Keratinocyte (primary cell): ENCODE measurements at regions not wholly inside any gene's neighbourhood (a gene's known extent, or its start where the extent isn't known, plus 50 kb on each side); places are given as distances from the start of the nearest gene placed in this dataset.

Source experiments
- DNase-seq: peaks from one replicate; pipeline ENCODE4 v3.0.0-alpha.2; 2011; ENCODE audit warnings: low read depth, missing footprints, low spot score
- FAIRE-seq: peaks from 2 replicates; lab custom pipeline; 2011; peaks lifted over from hg19 to GRCh38; lab: Jason Lieb, UNC
- H2AFZ ChIP-seq: 2 replicates; pipeline ENCODE4 v1.6.0; 2012; ENCODE audit warnings: low read length, control low read depth, inconsistent platforms; ENCODE audit not compliant: control insufficient read depth
- H3K27ac ChIP-seq: 2 replicates; pipeline ENCODE4 v1.5.1; 2011; ENCODE audit warnings: low read length; ENCODE audit not compliant: control insufficient read depth, insufficient read depth
- H3K27me3 ChIP-seq: 3 replicates; pipeline ENCODE4 v1.6.0; 2011; ENCODE audit warnings: low read length; ENCODE audit not compliant: control insufficient read depth, insufficient read depth; ENCODE audit errors: extremely low read depth
- H3K36me3 ChIP-seq, 2 experiments: 2 replicates in 1 of 2; 3 replicates in 1 of 2; pipeline ENCODE4 v1.5.1; 2011; ENCODE audit warnings: low read length in 2 of 2, mild to moderate bottlenecking in 1 of 2; ENCODE audit not compliant: control insufficient read depth in 2 of 2, insufficient read depth in 2 of 2; ENCODE audit errors: extremely low read depth in 1 of 2
- H3K4me1 ChIP-seq: 3 replicates; pipeline ENCODE4 v1.5.1; 2011; ENCODE audit warnings: low read length; ENCODE audit not compliant: control insufficient read depth, insufficient read depth; ENCODE audit errors: extremely low read depth
- H3K4me2 ChIP-seq: 3 replicates; pipeline ENCODE4 v1.6.0; 2011; ENCODE audit warnings: low read depth, low read length; ENCODE audit not compliant: control insufficient read depth, insufficient read depth; ENCODE audit errors: extremely low read depth
- H3K4me3 ChIP-seq, 3 experiments: fragments of 200-600 bp in 1 of 3; sonication (generic) in 1 of 3; 2 replicates in 2 of 3; 3 replicates in 1 of 3; pipeline ENCODE4 v1.5.1; 2011 to 2016; ENCODE audit warnings: low read length in 3 of 3, mild to moderate bottlenecking in 3 of 3, control low read depth in 2 of 3, inconsistent platforms in 1 of 3, low read depth in 1 of 3, mixed read lengths in 1 of 3, mixed run types in 1 of 3, moderate library complexity in 1 of 3; ENCODE audit not compliant: control insufficient read depth in 2 of 3, insufficient read depth in 2 of 3; ENCODE audit errors: extremely low read depth in 1 of 3
- H3K79me2 ChIP-seq: 2 replicates; pipeline ENCODE4 v1.6.0; 2012; ENCODE audit warnings: low read length; ENCODE audit not compliant: control insufficient read depth, insufficient read depth
- H3K9ac ChIP-seq: 3 replicates; pipeline ENCODE4 v1.6.0; 2011; ENCODE audit warnings: low read length; ENCODE audit not compliant: control insufficient read depth, insufficient read depth; ENCODE audit errors: extremely low read depth
- H3K9me1 ChIP-seq: 3 replicates; pipeline ENCODE4 v1.6.0; 2011; ENCODE audit warnings: low read length; ENCODE audit not compliant: control insufficient read depth, insufficient read depth; ENCODE audit errors: extremely low read depth
- H3K9me3 ChIP-seq: 2 replicates; pipeline ENCODE4 v1.5.1; 2012; ENCODE audit warnings: low read depth, low read length; ENCODE audit not compliant: control insufficient read depth
- H4K20me1 ChIP-seq: 3 replicates; pipeline ENCODE4 v1.6.0; 2011; ENCODE audit warnings: low read length; ENCODE audit not compliant: control insufficient read depth, insufficient read depth; ENCODE audit errors: extremely low read depth
- CTCF ChIP-seq, 3 experiments: IDR thresholded peaks in 1 of 3; conservative IDR thresholded peaks in 1 of 3; optimal IDR thresholded peaks in 1 of 3; 2 replicates in 2 of 3; 3 replicates in 1 of 3; pipeline versions ENCODE3 to v1.5.1; 2011; ENCODE audit warnings: low read length in 3 of 3, mild to moderate bottlenecking in 3 of 3, moderate library complexity in 2 of 3, control low read depth in 1 of 3, inconsistent platforms in 1 of 3; ENCODE audit not compliant: insufficient read depth in 2 of 3; ENCODE audit errors: extremely low read depth in 1 of 3
- EZH2 ChIP-seq: IDR thresholded peaks from one replicate; pipeline ENCODE4 v1.6.1; 2012; ENCODE audit warnings: inconsistent platforms, mild to moderate bottlenecking, low read length, moderate library complexity
- dilution Hi-C: fragments of 300-500 bp; cut with MboI; formaldehyde crosslinking; loops from one replicate; pipeline ENCODE4 v1.7.0; 2020; ENCODE audit warnings: low sequenced_read_pairs; ENCODE audit not compliant: extremely low pct_ligation_motif_present

GRCh38 chr20:4568361-4568959, 117.8 kb upstream of the PRNP start:
- TF ChIP-seq EZH2 (no peak), CTCF (optimal IDR thresholded peaks at IDR 0.05 in 1 of 3, IDR thresholded peaks at IDR 0.05 in 1 of 3, conservative IDR thresholded peaks at IDR 0.05 in 1 of 3; ENCODE audit: extremely low read depth in 1 of 3, insufficient read depth in 2 of 3, low read length in 3 of 3) (no peak)
- DNase-seq (no peak), FAIRE-seq (no peak)
- no peaks in the 10 kb centered on the region for H3K27me3 ChIP-seq
- no peak overlapping the region for H3K4me3 ChIP-seq
- no peaks in the 10 kb centered on the region for H4K20me1 ChIP-seq
- no peak overlapping the region for H2AFZ ChIP-seq
- no peak overlapping the region for H3K9ac ChIP-seq
- no peak overlapping the region for H3K4me2 ChIP-seq
- no peak overlapping the region for H3K27ac ChIP-seq
- no peaks in the 10 kb centered on the region for H3K9me3 ChIP-seq
- no peaks in the 10 kb centered on the region for H3K79me2 ChIP-seq
- dilution Hi-C loops, result no loop called here
- no peaks in the 10 kb centered on the region for H3K36me3 ChIP-seq
- no peaks in the 10 kb centered on the region for H3K9me1 ChIP-seq
- no peaks in the 10 kb centered on the region for H3K4me1 ChIP-seq

GRCh38 chr20:4567170-4567569, 119.1 kb upstream of the PRNP start:
- no peaks in the 10 kb centered on the region for H3K79me2 ChIP-seq
- no peak overlapping the region for H3K27ac ChIP-seq
- DNase-seq, result no peak
- H3K9me3 ChIP-seq, result no peaks in the 10 kb centered on the region
- no peaks in the 10 kb centered on the region for H3K27me3 ChIP-seq
- no peaks in the 10 kb centered on the region for H4K20me1 ChIP-seq
- H3K4me1 ChIP-seq, result no peaks in the 10 kb centered on the region
- dilution Hi-C loops, result no loop called here
- H3K36me3 ChIP-seq, result no peaks in the 10 kb centered on the region
- no peak overlapping the region for H3K4me3 ChIP-seq
- FAIRE-seq, result no peak
- no peak overlapping the region for H3K9ac ChIP-seq
- TF ChIP-seq CTCF (optimal IDR thresholded peaks at IDR 0.05 in 1 of 3, IDR thresholded peaks at IDR 0.05 in 1 of 3, conservative IDR thresholded peaks at IDR 0.05 in 1 of 3; ENCODE audit: extremely low read depth in 1 of 3, insufficient read depth in 2 of 3, low read length in 3 of 3) (no peak), EZH2 (no peak)
- no peak overlapping the region for H3K4me2 ChIP-seq
- no peak overlapping the region for H2AFZ ChIP-seq
- no peaks in the 10 kb centered on the region for H3K9me1 ChIP-seq
